Type B pancreatic cell (in vitro differentiated cells): ENCODE measurements at regions not wholly inside any gene's neighbourhood (a gene's known extent, or its start where the extent isn't known, plus 50 kb on each side); places are given as distances from the start of the nearest gene placed in this dataset.

ENCODE experiments used
- DNase-seq: peaks from one replicate; pipeline ENCODE4 v3.0.0; 2021; ENCODE audit warnings: mixed read lengths; ENCODE audit not compliant: unreplicated experiment; ENCODE audit errors: extremely low spot score
- H3K27ac Mint-ChIP-seq: 2 replicates; pipeline ENCODE4 v1.8.0; 2021; ENCODE audit warnings: mild to moderate bottlenecking, mixed read lengths
- H3K27me3 Mint-ChIP-seq: 2 replicates; pipeline ENCODE4 v1.8.0; 2021; ENCODE audit warnings: mixed read lengths
- H3K36me3 Mint-ChIP-seq: 2 replicates; pipeline ENCODE4 v1.8.0; 2021; ENCODE audit warnings: mixed read lengths
- H3K4me1 Mint-ChIP-seq: one replicate; pipeline ENCODE4 v1.8.0; 2021; ENCODE audit warnings: mixed read lengths; ENCODE audit not compliant: unreplicated experiment
- H3K4me3 Mint-ChIP-seq: 2 replicates; pipeline ENCODE4 v1.8.0; 2021; ENCODE audit warnings: mild to moderate bottlenecking, mixed read lengths
- H3K9me3 Mint-ChIP-seq: 2 replicates; pipeline ENCODE4 v1.8.0; 2021; ENCODE audit warnings: mixed read lengths
- TF ChIP-seq, protein P1 (sequence below): fragments of 200-600 bp; sonication (generic); conservative IDR thresholded peaks from 2 replicates; pipeline ENCODE4 v1.5.0; 2021; ENCODE audit warnings: antibody characterized with exemption, mild to moderate bottlenecking

DNA sequence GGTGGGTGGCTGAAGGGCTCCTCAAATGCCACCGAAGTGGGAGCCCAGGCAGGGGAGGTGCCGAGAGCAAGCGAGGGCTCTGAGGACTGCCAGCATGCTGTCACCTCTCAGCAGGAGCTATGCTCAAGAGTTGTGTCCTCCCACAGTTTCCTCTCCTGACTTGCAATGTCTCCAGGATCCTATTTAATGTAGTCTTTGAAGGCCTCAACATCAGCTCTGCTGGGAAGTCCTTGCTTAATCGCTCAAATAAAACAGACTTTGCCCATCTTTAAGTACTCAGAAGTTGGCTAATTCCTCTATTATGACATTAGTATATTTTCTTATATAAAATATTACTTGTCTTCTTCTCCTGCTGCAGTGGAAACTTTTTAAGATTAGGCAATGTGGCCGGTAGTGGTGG, 154.2 kb upstream of the NRIP1 start:
- peaks cover 7% of the 10 kb centered on the region for H3K9me3 Mint-ChIP-seq
- no peak overlapping the region for H3K27ac Mint-ChIP-seq
- TF ChIP-seq, protein P1, sequence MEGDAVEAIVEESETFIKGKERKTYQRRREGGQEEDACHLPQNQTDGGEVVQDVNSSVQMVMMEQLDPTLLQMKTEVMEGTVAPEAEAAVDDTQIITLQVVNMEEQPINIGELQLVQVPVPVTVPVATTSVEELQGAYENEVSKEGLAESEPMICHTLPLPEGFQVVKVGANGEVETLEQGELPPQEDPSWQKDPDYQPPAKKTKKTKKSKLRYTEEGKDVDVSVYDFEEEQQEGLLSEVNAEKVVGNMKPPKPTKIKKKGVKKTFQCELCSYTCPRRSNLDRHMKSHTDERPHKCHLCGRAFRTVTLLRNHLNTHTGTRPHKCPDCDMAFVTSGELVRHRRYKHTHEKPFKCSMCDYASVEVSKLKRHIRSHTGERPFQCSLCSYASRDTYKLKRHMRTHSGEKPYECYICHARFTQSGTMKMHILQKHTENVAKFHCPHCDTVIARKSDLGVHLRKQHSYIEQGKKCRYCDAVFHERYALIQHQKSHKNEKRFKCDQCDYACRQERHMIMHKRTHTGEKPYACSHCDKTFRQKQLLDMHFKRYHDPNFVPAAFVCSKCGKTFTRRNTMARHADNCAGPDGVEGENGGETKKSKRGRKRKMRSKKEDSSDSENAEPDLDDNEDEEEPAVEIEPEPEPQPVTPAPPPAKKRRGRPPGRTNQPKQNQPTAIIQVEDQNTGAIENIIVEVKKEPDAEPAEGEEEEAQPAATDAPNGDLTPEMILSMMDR, result no peak
- no peak overlapping the region for H3K4me3 Mint-ChIP-seq
- peaks cover 38% of the 10 kb centered on the region for H3K4me1 Mint-ChIP-seq
- H3K27me3 Mint-ChIP-seq, result no peaks in the 10 kb centered on the region
- DNase-seq, result no peak
- no peaks in the 10 kb centered on the region for H3K36me3 Mint-ChIP-seq

DNA sequence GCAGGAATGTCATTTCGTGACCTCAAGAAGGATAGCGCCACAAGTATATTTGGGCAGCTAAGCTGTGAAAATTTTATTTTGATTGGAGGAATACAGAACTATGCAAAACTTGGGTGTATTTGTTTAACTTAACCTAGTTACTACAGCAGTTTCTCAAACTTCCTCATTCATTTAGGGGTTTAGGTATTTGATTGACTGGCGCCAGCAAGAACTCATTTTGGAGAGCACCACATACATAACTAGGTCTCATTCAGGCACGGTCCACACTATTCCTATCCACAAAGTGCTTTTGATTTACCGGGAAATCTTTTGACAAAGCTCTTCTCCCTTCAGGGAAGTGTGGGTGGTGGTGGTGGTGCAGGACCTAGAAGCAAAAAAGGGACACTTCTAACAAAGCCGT, 155.1 kb upstream of the NRIP1 start:
- H3K4me3 Mint-ChIP-seq, result no peak overlapping the region
- TF ChIP-seq, protein P1, result no peak
- H3K4me1 Mint-ChIP-seq, result peaks cover 40% of the 10 kb centered on the region
- H3K27me3 Mint-ChIP-seq, result no peaks in the 10 kb centered on the region
- peaks cover 10% of the 10 kb centered on the region for H3K9me3 Mint-ChIP-seq
- no peak overlapping the region for H3K27ac Mint-ChIP-seq
- H3K36me3 Mint-ChIP-seq, result no peaks in the 10 kb centered on the region
- no peak for DNase-seq

DNA sequence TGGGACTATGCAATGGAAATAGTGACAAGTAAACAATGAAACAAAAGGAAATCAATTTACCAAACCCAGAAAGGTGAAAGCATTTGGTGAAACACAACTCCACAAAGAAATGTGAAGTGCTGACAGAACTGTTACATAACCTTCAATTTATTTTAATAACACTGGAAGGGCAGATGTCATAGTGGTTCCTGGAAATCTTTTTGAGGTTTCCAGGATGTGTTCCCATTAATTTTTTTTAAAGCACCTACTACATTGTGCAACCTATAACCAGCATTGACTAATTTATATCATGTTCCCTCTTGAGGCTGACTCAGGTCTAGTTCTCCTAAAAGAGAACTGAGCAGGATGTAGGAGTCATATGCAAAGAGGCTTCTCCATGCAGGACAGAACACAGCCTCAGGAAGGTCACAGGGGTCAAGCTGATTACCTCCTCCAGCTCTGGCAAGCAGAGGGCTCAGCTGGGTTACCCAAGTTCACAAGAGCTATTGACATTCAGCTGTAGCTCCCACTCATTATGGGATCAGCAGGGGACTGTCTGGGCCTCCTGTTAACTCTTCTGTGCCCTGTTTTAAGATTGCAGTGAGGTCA, 157.1 kb upstream of the NRIP1 start:
- Mint-ChIP-seq H3K36me3 (no peaks in the 10 kb centered on the region), H3K4me3 (no peak overlapping the region), H3K27me3 (no peaks in the 10 kb centered on the region), H3K27ac (no peak overlapping the region), H3K9me3 (peaks cover 10% of the 10 kb centered on the region), H3K4me1 (peaks cover 40% of the 10 kb centered on the region)
- TF ChIP-seq, protein P1, result no peak
- no peak for DNase-seq

DNA sequence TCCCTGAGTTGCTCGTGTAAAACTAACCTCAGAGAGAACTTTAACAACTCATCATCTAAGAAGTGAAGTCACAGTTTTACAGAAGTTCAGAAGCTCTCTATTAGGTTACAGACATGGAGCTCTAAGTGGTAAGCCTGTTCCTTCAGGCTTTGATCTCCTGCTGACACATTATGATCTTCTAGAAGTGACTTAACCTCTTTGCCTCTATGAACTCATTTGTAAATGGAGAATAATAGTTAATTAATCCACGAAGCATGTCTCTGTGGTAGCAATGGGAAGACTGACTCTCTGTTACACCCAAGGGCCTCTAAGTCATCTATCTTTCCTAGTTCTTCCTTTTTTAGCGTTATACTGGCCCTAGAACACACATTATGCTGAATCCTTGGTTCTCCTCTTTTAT, 157.9 kb upstream of the NRIP1 start:
- H3K36me3 Mint-ChIP-seq, result no peaks in the 10 kb centered on the region
- peaks cover 40% of the 10 kb centered on the region for H3K4me1 Mint-ChIP-seq
- H3K4me3 Mint-ChIP-seq, result no peak overlapping the region
- no peak overlapping the region for H3K27ac Mint-ChIP-seq
- DNase-seq, result no peak
- H3K27me3 Mint-ChIP-seq, result no peaks in the 10 kb centered on the region
- TF ChIP-seq, protein P1, result no peak
- H3K9me3 Mint-ChIP-seq, result peaks cover 10% of the 10 kb centered on the region

DNA sequence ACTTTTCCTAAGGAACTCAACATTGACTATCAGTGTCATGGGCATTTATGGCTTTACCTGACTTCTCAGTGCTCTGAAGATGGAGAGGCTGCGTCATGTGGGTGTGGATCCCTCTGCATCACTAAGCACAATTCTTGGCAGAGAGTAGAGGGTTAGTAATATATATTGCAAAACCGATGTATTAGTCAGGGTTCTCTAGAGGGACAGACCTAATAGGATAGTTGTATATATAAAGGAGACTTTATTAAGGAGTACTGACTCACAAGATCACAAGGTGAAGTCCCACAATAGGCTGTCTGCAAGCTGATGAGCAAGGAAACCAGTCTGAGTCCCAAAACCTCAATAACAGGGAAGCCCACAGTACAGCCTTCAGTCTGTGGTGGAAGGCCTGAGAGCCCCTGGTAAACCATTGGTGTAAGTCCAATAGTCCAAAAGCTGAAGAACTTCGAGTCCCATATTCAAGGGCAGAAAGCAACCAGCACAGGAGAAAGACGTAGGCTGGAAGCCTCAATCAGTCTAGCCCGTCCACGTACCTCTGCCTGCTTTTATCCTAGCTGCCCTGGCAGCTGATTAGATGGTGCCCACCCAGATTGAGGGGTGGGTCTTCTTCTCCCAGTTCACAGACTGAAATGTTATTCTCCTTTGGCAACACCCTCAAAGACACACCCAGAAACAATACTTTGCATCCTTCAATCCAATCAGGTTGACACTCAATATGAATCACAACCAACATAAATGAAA, 159.7 kb upstream of the NRIP1 start:
- Mint-ChIP-seq H3K27me3 (no peaks in the 10 kb centered on the region), H3K27ac (no peak overlapping the region), H3K9me3 (peaks cover 10% of the 10 kb centered on the region), H3K36me3 (no peaks in the 10 kb centered on the region), H3K4me1 (peaks cover 40% of the 10 kb centered on the region), H3K4me3 (no peak overlapping the region)
- DNase-seq, result no peak
- TF ChIP-seq, protein P1, result no peak
